Duodenal mucosa (tissue), 2 donors: ENCODE measurements at regions not wholly inside any gene's neighbourhood (a gene's known extent, or its start where the extent isn't known, plus 50 kb on each side); places are given as distances from the start of the nearest gene placed in this dataset.
"Not testable (repeated sequence)": the region's sequence is repeated elsewhere in the genome, so short reads cannot be mapped to it uniquely, and the experiment has no call there.

Experiments used
- H3K27ac ChIP-seq: one replicate; pipeline ENCODE4 v1.7.0; 2013; ENCODE audit warnings: low read depth, low read length
- H3K27me3 ChIP-seq, 2 donors: one replicate each; pipeline ENCODE4 v1.7.0; 2013; ENCODE audit warnings: low read length in 2 of 2, control low read depth in 1 of 2; ENCODE audit not compliant: insufficient read depth in 2 of 2, control insufficient read depth in 1 of 2
- H3K36me3 ChIP-seq, 2 donors: one replicate each; pipeline ENCODE4 v1.7.0; 2013; ENCODE audit warnings: low read length in 2 of 2, control low read depth in 1 of 2; ENCODE audit not compliant: insufficient read depth in 2 of 2, control insufficient read depth in 1 of 2
- H3K4me1 ChIP-seq, 2 donors: one replicate each; pipeline ENCODE4 v1.7.0; 2013; ENCODE audit warnings: low read length in 2 of 2, control low read depth in 1 of 2; ENCODE audit not compliant: insufficient read depth in 2 of 2, control insufficient read depth in 1 of 2
- H3K4me3 ChIP-seq, 2 donors: one replicate each; pipeline ENCODE4 v1.7.0; 2013; ENCODE audit warnings: low read length in 2 of 2, low read depth in 1 of 2
- H3K9ac ChIP-seq, 2 donors: one replicate each; pipeline ENCODE4 v1.7.0; 2013; ENCODE audit warnings: low read length in 2 of 2, low read depth in 1 of 2
- H3K9me3 ChIP-seq, 2 donors: one replicate each; pipeline ENCODE4 v1.7.0; 2013; ENCODE audit warnings: low read length in 2 of 2, control low read depth in 1 of 2; ENCODE audit not compliant: control insufficient read depth in 1 of 2

GRCh38 chr16:51254390-51254789, 103.3 kb upstream of the SALL1 start:
- H3K27me3 ChIP-seq, H3K27ac ChIP-seq, H3K4me3 ChIP-seq, H3K36me3 ChIP-seq, H3K9ac ChIP-seq, H3K4me1 ChIP-seq, H3K9me3 ChIP-seq: not testable (repeated sequence)

GRCh38 chr16:51248217-51248616, 97.1 kb upstream of the SALL1 start:
- H3K27ac ChIP-seq = no peak overlapping the region
- H3K9ac ChIP-seq = no peak overlapping the region
- H3K4me3 ChIP-seq = no peak overlapping the region
- no peaks in the 10 kb centered on the region for H3K9me3 ChIP-seq
- H3K4me1 ChIP-seq = peaks cover 0 to 8% of the 10 kb centered on the region in 2 donors
- peaks cover 3 to 13% of the 10 kb centered on the region in 2 donors for H3K27me3 ChIP-seq
- no peaks in the 10 kb centered on the region for H3K36me3 ChIP-seq

- Histone ChIP-seq H3K36me3 (no peaks in the 10 kb centered on the region), H3K27ac (no peak overlapping the region), H3K4me1 (peaks cover 0 to 8% of the 10 kb centered on the region in 2 donors), H3K4me3 (no peak overlapping the region), H3K9ac (no peak overlapping the region), H3K27me3 (peaks cover 13 to 19% of the 10 kb centered on the region in 2 donors), H3K9me3 (no peaks in the 10 kb centered on the region)
Observed at GRCh38 chr16:51245658-51245995, 94.6 kb upstream of the SALL1 start.

- Histone ChIP-seq H3K9ac (no peak overlapping the region), H3K36me3 (no peaks in the 10 kb centered on the region), H3K4me3 (no peak overlapping the region), H3K27ac (no peak overlapping the region), H3K4me1 (peaks cover 0 to 8% of the 10 kb centered on the region in 2 donors), H3K9me3 (no peaks in the 10 kb centered on the region), H3K27me3 (peaks cover 13 to 24% of the 10 kb centered on the region in 2 donors)
Observed at GRCh38 chr16:51244887-51245657, 94.0 kb upstream of the SALL1 start.

- no peak overlapping the region for H3K27ac ChIP-seq
- H3K27me3 ChIP-seq = peaks cover 19 to 28% of the 10 kb centered on the region in 2 donors
- H3K4me3 ChIP-seq = no peak overlapping the region
- H3K4me1 ChIP-seq = peaks cover 0 to 8% of the 10 kb centered on the region in 2 donors
- H3K9me3 ChIP-seq = no peaks in the 10 kb centered on the region
- no peak overlapping the region for H3K9ac ChIP-seq
- H3K36me3 ChIP-seq = no peaks in the 10 kb centered on the region
Observed at GRCh38 chr16:51243936-51244436, 92.9 kb upstream of the SALL1 start.

- H3K4me3 ChIP-seq = no peak overlapping the region
- H3K4me1 ChIP-seq = peaks cover 0 to 8% of the 10 kb centered on the region in 2 donors
- H3K9ac ChIP-seq = no peak overlapping the region
- no peak overlapping the region for H3K27ac ChIP-seq
- no peaks in the 10 kb centered on the region for H3K36me3 ChIP-seq
- peaks cover 26 to 36% of the 10 kb centered on the region in 2 donors for H3K27me3 ChIP-seq
- no peaks in the 10 kb centered on the region for H3K9me3 ChIP-seq
Observed at GRCh38 chr16:51242296-51242994, 91.4 kb upstream of the SALL1 start.

- no peak overlapping the region for H3K4me3 ChIP-seq
- no peaks in the 10 kb centered on the region for H3K36me3 ChIP-seq
- H3K9me3 ChIP-seq = no peaks in the 10 kb centered on the region
- peaks cover 32 to 36% of the 10 kb centered on the region in 2 donors for H3K27me3 ChIP-seq
- H3K27ac ChIP-seq = no peak overlapping the region
- no peak overlapping the region for H3K9ac ChIP-seq
- peaks cover 0 to 4% of the 10 kb centered on the region in 2 donors for H3K4me1 ChIP-seq
Observed at GRCh38 chr16:51239196-51239595, 88.1 kb upstream of the SALL1 start.

- no peaks in the 10 kb centered on the region for H3K9me3 ChIP-seq
- no peak overlapping the region for H3K4me3 ChIP-seq
- no peak overlapping the region for H3K27ac ChIP-seq
- H3K9ac ChIP-seq = no peak overlapping the region
- no peaks in the 10 kb centered on the region for H3K4me1 ChIP-seq
- no peaks in the 10 kb centered on the region for H3K36me3 ChIP-seq
- H3K27me3 ChIP-seq = peaks cover 30 to 44% of the 10 kb centered on the region in 2 donors
Observed at GRCh38 chr16:51237861-51238378, 86.8 kb upstream of the SALL1 start.

- peaks cover 25 to 43% of the 10 kb centered on the region in 2 donors for H3K27me3 ChIP-seq
- no peak overlapping the region for H3K4me3 ChIP-seq
- H3K27ac ChIP-seq = no peak overlapping the region
- no peak overlapping the region for H3K9ac ChIP-seq
- no peaks in the 10 kb centered on the region for H3K9me3 ChIP-seq
- H3K36me3 ChIP-seq = no peaks in the 10 kb centered on the region
- no peaks in the 10 kb centered on the region for H3K4me1 ChIP-seq
Observed at GRCh38 chr16:51237207-51237606, 86.1 kb upstream of the SALL1 start.

- no peak overlapping the region for H3K27ac ChIP-seq
- no peak overlapping the region for H3K4me3 ChIP-seq
- no peaks in the 10 kb centered on the region for H3K4me1 ChIP-seq
- no peaks in the 10 kb centered on the region for H3K36me3 ChIP-seq
- H3K27me3 ChIP-seq = peaks cover 22 to 45% of the 10 kb centered on the region in 2 donors
- no peak overlapping the region for H3K9ac ChIP-seq
- H3K9me3 ChIP-seq = no peaks in the 10 kb centered on the region
Observed at GRCh38 chr16:51236583-51236982, 85.5 kb upstream of the SALL1 start.
